Mucosa of rectum (tissue), 2 donors: ENCODE measurements at regions not wholly inside any gene's neighbourhood (a gene's known extent, or its start where the extent isn't known, plus 50 kb on each side); places are given as distances from the start of the nearest gene placed in this dataset.

Experiments
- H3K27ac ChIP-seq, 2 donors: one replicate each; pipeline ENCODE4 v1.7.0; 2013; ENCODE audit warnings: inconsistent platforms in 2 of 2, low read depth in 2 of 2, low read length in 2 of 2
- H3K27me3 ChIP-seq, 2 donors: one replicate each; pipeline ENCODE4 v1.7.0; 2013; ENCODE audit warnings: low read length in 2 of 2; ENCODE audit not compliant: control insufficient read depth in 2 of 2, insufficient read depth in 2 of 2
- H3K36me3 ChIP-seq, 2 donors: one replicate each; pipeline ENCODE4 v1.7.0; 2013; ENCODE audit warnings: low read length in 2 of 2; ENCODE audit not compliant: control insufficient read depth in 2 of 2, insufficient read depth in 2 of 2
- H3K4me1 ChIP-seq, 2 donors: one replicate each; pipeline ENCODE4 v1.7.0; 2013; ENCODE audit warnings: low read length in 2 of 2, mild to moderate bottlenecking in 1 of 2; ENCODE audit not compliant: control insufficient read depth in 2 of 2, insufficient read depth in 2 of 2
- H3K4me3 ChIP-seq, 2 donors: one replicate each; pipeline ENCODE4 v1.7.0; 2013; ENCODE audit warnings: low read length in 2 of 2
- H3K9ac ChIP-seq, 2 donors: one replicate each; pipeline ENCODE4 v1.7.0; 2013; ENCODE audit warnings: low read length in 2 of 2, low read depth in 1 of 2, mild to moderate bottlenecking in 1 of 2
- H3K9me3 ChIP-seq, 2 donors: one replicate each; pipeline ENCODE4 v1.7.0; 2013; ENCODE audit warnings: low read length in 2 of 2; ENCODE audit not compliant: control insufficient read depth in 2 of 2
- donor health status: healthy.
- donor health status: Normal muscosa, but diverticular disease.

GRCh38 chr1:232457595-232457994 lies 172.3 kb downstream of the SIPA1L2 start:
- Histone ChIP-seq H3K27me3 (no peaks in the 10 kb centered on the region), H3K27ac (no peak overlapping the region), H3K36me3 (peaks cover 16 to 20% of the 10 kb centered on the region in 2 donors), H3K4me3 (no peak overlapping the region), H3K9me3 (no peaks in the 10 kb centered on the region), H3K4me1 (no peaks in the 10 kb centered on the region), H3K9ac (no peak overlapping the region)

- Histone ChIP-seq H3K36me3 (peaks cover 11 to 12% of the 10 kb centered on the region in 2 donors), H3K9me3 (no peaks in the 10 kb centered on the region), H3K9ac (no peak overlapping the region), H3K4me3 (no peak overlapping the region), H3K4me1 (no peaks in the 10 kb centered on the region), H3K27me3 (no peaks in the 10 kb centered on the region), H3K27ac (no peak overlapping the region)
Measured at GRCh38 chr1:232456714-232457113, 173.2 kb downstream of the SIPA1L2 start.

DNA sequence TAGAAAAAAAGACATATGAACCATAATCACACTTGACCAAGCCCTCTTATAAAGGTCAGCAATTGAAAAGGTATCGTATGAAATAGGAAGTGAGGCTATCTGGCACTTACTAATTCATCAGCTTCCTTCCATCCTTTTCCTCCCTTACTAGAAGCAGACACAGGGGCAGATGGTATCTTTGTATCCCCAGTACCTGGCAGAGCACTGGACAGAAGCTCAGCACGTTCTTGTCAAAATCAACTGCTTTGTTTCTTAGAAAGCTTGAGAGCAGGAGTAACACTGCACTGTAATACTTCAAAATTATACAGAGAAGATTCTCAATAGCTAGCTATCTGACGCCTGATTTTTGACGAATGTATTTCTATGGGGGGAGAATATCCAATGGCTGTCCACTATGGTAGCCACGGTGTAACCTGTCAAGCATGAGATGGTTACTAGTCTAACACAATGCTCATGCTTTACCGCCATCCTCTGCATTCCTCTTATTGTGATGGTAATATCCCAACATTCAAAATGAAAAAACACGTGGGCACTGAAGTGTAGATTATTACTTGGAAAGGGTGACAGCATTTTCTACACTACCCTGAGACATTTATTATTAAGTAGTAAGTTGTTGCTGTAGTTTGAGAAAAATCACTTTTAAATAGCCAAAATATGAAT lies 175.6 kb downstream of the SIPA1L2 start:
- H3K27ac ChIP-seq = no peak overlapping the region
- no peaks in the 10 kb centered on the region for H3K27me3 ChIP-seq
- no peaks in the 10 kb centered on the region for H3K9me3 ChIP-seq
- H3K9ac ChIP-seq = no peak overlapping the region
- no peak overlapping the region for H3K4me3 ChIP-seq
- no peaks in the 10 kb centered on the region for H3K4me1 ChIP-seq
- peaks cover 0 to 9% of the 10 kb centered on the region in 2 donors for H3K36me3 ChIP-seq

- no peak overlapping the region for H3K9ac ChIP-seq
Measured at GRCh38 chr1:232452736-232453440, 177.0 kb downstream of the SIPA1L2 start.

DNA sequence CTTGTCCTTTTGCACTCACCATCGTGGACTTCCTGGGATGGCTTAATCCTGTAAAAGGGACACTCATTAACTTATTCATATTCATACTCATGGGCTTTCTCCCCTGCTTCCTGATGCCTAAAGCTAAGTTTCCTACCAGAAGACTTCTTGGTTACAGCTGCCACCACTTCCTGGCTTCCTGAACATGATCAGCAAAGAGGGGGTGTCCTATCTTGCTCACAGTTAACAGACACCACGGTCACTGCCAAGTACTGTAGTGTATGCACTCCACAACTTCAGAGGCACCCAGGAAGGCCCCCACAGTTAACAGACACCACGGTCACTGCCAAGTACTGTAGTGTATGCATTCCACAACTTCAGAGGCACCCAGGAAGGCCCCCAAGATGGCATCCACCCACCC lies 177.8 kb downstream of the SIPA1L2 start:
- H3K27me3 ChIP-seq = no peaks in the 10 kb centered on the region
- no peak overlapping the region for H3K9ac ChIP-seq
- H3K9me3 ChIP-seq = no peaks in the 10 kb centered on the region
- H3K4me3 ChIP-seq = no peak overlapping the region
- peaks cover 3% of the 10 kb centered on the region in 2 donors for H3K36me3 ChIP-seq
- H3K4me1 ChIP-seq = no peaks in the 10 kb centered on the region
- no peak overlapping the region for H3K27ac ChIP-seq

More at GRCh38 chr1:232452736-232453440, 177.0 kb downstream of the SIPA1L2 start:
- no peaks in the 10 kb centered on the region for H3K27me3 ChIP-seq
- no peaks in the 10 kb centered on the region for H3K9me3 ChIP-seq
- H3K27ac ChIP-seq = no peak overlapping the region
- H3K4me1 ChIP-seq = no peaks in the 10 kb centered on the region
- no peak overlapping the region for H3K4me3 ChIP-seq
- peaks cover 0 to 6% of the 10 kb centered on the region in 2 donors for H3K36me3 ChIP-seq

- Histone ChIP-seq H3K36me3 (peaks cover 3 to 5% of the 10 kb centered on the region in 2 donors), H3K9me3 (no peaks in the 10 kb centered on the region), H3K4me1 (no peaks in the 10 kb centered on the region), H3K27ac (no peak overlapping the region), H3K9ac (no peak overlapping the region), H3K4me3 (no peak overlapping the region), H3K27me3 (no peaks in the 10 kb centered on the region)
Measured at GRCh38 chr1:232451506-232451905, 178.4 kb downstream of the SIPA1L2 start.

GRCh38 chr1:232450615-232451014 lies 179.3 kb downstream of the SIPA1L2 start:
- H3K4me3 ChIP-seq = no peak overlapping the region
- no peak overlapping the region for H3K27ac ChIP-seq
- H3K4me1 ChIP-seq = no peaks in the 10 kb centered on the region
- H3K9me3 ChIP-seq = no peaks in the 10 kb centered on the region
- H3K36me3 ChIP-seq = peaks cover 6 to 10% of the 10 kb centered on the region in 2 donors
- no peak overlapping the region for H3K9ac ChIP-seq
- no peaks in the 10 kb centered on the region for H3K27me3 ChIP-seq

DNA sequence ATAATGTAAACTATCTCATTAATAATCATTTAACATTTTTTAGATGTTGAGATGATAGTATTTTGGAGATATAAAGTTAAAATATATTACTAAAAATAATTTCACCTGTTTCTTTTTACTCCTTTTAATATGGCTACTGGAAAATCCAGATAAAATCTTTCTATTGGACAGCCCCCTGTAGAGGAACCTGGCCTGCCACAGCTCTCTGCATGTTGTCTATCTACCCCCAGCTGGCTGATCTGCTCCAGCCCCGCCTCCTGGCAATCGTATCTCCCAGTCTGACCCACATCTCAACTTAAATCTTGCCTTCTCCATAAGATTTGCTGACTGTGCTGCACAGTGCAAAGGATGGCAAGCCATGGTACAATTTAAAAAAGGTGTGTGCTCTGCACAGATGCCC lies 182.8 kb downstream of the SIPA1L2 start:
- no peaks in the 10 kb centered on the region for H3K27me3 ChIP-seq
- H3K4me1 ChIP-seq = no peaks in the 10 kb centered on the region
- peaks cover 25 to 28% of the 10 kb centered on the region in 2 donors for H3K36me3 ChIP-seq
- no peak overlapping the region for H3K27ac ChIP-seq
- H3K9ac ChIP-seq = no peak overlapping the region
- H3K4me3 ChIP-seq = no peak overlapping the region
- H3K9me3 ChIP-seq = no peaks in the 10 kb centered on the region

GRCh38 chr1:232445361-232446106 lies 184.4 kb downstream of the SIPA1L2 start:
- Histone ChIP-seq H3K27me3 (no peaks in the 10 kb centered on the region), H3K9me3 (no peaks in the 10 kb centered on the region), H3K36me3 (peaks cover 39 to 40% of the 10 kb centered on the region in 2 donors)

GRCh38 chr1:232443372-232443771 lies 186.6 kb downstream of the SIPA1L2 start:
- H3K27ac ChIP-seq = no peak overlapping the region
- no peaks in the 10 kb centered on the region for H3K4me1 ChIP-seq
- no peak overlapping the region for H3K4me3 ChIP-seq
- H3K36me3 ChIP-seq = peaks cover 57 to 59% of the 10 kb centered on the region in 2 donors
- no peak overlapping the region for H3K9ac ChIP-seq
- H3K27me3 ChIP-seq = no peaks in the 10 kb centered on the region
- H3K9me3 ChIP-seq = no peaks in the 10 kb centered on the region

More at GRCh38 chr1:232445361-232446106, 184.4 kb downstream of the SIPA1L2 start:
- no peak overlapping the region for H3K4me3 ChIP-seq
- no peak overlapping the region for H3K9ac ChIP-seq
- no peak overlapping the region for H3K27ac ChIP-seq
- H3K4me1 ChIP-seq = no peaks in the 10 kb centered on the region
